C4-2B (cell line): ENCODE measurements at regions not wholly inside any gene's neighbourhood (a gene's known extent, or its start where the extent isn't known, plus 50 kb on each side); places are given as distances from the start of the nearest gene placed in this dataset.

Source experiments
- H3K27ac ChIP-seq: fragments of 450-650 bp; 2 replicates; pipeline ENCODE4 v1.5.1; 2017
- ZFX ChIP-seq: fragments of 450-650 bp; IDR thresholded peaks from 2 replicates; pipeline ENCODE4 v1.6.1; 2017
- TF ChIP-seq, protein P1 (sequence below): fragments of 450-650 bp; conservative IDR thresholded peaks from 2 replicates; pipeline ENCODE4 v1.5.1; 2017; ENCODE audit warnings: mild to moderate bottlenecking

DNA sequence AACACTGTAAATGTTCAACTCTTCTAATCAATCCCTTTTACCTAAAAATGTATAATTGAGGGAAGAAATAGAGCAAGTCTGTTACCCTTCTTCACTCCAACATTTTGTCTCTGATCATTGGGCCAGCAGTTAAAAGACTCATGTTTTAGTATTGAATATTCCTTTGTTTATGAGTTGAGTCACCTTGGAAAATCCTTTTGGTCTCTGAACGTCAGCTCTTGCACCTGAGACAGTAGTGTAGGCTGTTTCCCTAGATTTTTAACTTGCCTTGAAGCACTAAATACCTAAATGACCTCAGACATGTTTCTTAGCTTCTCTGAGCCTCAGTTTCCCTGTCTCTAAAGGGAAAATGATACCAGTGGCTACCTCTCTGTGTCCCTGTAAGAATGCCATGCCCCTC, 184.2 kb downstream of the RFC3 start:
- no peak for TF ChIP-seq ZFX
- H3K27ac ChIP-seq = no peak overlapping the region

GRCh38 chr13:34002924-34003323, 185.0 kb downstream of the RFC3 start:
- TF ChIP-seq ZFX = no peak
- TF ChIP-seq, protein P1, sequence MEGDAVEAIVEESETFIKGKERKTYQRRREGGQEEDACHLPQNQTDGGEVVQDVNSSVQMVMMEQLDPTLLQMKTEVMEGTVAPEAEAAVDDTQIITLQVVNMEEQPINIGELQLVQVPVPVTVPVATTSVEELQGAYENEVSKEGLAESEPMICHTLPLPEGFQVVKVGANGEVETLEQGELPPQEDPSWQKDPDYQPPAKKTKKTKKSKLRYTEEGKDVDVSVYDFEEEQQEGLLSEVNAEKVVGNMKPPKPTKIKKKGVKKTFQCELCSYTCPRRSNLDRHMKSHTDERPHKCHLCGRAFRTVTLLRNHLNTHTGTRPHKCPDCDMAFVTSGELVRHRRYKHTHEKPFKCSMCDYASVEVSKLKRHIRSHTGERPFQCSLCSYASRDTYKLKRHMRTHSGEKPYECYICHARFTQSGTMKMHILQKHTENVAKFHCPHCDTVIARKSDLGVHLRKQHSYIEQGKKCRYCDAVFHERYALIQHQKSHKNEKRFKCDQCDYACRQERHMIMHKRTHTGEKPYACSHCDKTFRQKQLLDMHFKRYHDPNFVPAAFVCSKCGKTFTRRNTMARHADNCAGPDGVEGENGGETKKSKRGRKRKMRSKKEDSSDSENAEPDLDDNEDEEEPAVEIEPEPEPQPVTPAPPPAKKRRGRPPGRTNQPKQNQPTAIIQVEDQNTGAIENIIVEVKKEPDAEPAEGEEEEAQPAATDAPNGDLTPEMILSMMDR = no peak
- H3K27ac ChIP-seq = no peak overlapping the region

DNA sequence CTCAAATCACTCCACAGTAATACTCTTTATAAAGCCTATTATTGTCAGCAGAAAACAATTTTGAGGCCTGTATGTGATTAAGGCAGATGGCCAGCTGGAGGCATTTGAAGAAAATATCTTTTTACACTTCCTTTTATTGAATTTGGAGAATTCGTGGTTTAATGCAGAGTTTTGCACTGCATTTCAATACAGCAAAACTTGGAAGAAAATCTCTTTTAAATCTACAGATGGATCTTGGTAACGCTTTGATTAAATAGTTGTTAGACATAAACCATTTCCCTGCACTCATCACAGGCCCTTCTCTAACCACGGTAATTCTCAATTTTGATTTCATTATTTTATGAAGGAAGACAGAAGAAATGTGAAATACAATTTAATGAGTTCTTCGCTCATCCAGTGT, 185.7 kb downstream of the RFC3 start:
- no peak overlapping the region for H3K27ac ChIP-seq
- no peak for TF ChIP-seq ZFX
- TF ChIP-seq, protein P1 = no peak

- TF ChIP-seq, protein P1 = no peak
- TF ChIP-seq ZFX = no peak
- H3K27ac ChIP-seq = no peak overlapping the region
Observed at GRCh38 chr13:34004676-34005075, 186.7 kb downstream of the RFC3 start.

GRCh38 chr13:34006011-34006410, 188.1 kb downstream of the RFC3 start:
- TF ChIP-seq, protein P1 = no peak
- TF ChIP-seq ZFX = no peak
- no peak overlapping the region for H3K27ac ChIP-seq

- no peak overlapping the region for H3K27ac ChIP-seq
- TF ChIP-seq ZFX = no peak
- TF ChIP-seq, protein P1 = no peak
Observed at GRCh38 chr13:34011552-34012085, 193.7 kb downstream of the RFC3 start.

DNA sequence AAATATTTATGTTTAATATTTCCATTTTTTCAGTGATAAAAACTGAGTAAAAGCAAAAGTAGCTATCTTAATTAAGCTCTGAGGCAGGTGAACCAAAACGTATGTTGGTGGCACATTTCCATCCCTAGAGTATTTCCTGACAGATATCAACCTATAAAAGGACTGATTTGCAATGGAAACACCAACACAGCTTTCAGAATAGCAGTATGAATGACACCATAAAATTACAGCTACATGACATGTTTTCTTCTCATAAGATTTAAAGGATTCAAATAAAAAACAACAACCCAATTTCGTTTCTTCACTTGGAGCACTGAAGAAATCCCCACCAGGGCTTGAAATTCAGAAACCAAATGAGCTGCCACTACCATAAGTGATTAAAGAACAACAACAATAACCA, 194.4 kb downstream of the RFC3 start:
- TF ChIP-seq, protein P1 = no peak
- no peak for TF ChIP-seq ZFX
- no peak overlapping the region for H3K27ac ChIP-seq

GRCh38 chr13:34013061-34013460, 195.1 kb downstream of the RFC3 start:
- TF ChIP-seq, protein P1 = no peak
- TF ChIP-seq ZFX = no peak
- H3K27ac ChIP-seq = no peak overlapping the region
